Mesenchymal stem cell (in vitro differentiated cells and primary cell): ENCODE measurements at regions not wholly inside any gene's neighbourhood (a gene's known extent, or its start where the extent isn't known, plus 50 kb on each side); places are given as distances from the start of the nearest gene placed in this dataset.
A peak's percentile ranks its signal among the peaks of the same experiment; 100 is the strongest.

Experiments used
- DNase-seq: peaks from one replicate; pipeline ENCODE4 v3.0.0-alpha.2; 2013
- H2AFZ ChIP-seq: one replicate; pipeline ENCODE4 v1.6.1; 2013; ENCODE audit warnings: low read depth, mild to moderate bottlenecking, control low read depth, inconsistent platforms, low read length, moderate library complexity
- H2AK5ac ChIP-seq: 2 replicates; pipeline ENCODE4 v1.6.1; 2013; ENCODE audit warnings: low read length, moderate library complexity, mild to moderate bottlenecking, inconsistent platforms; ENCODE audit not compliant: severe bottlenecking
- H2BK120ac ChIP-seq: one replicate; pipeline ENCODE4 v1.6.1; 2013; ENCODE audit warnings: low read depth, mild to moderate bottlenecking, inconsistent platforms, low read length, moderate library complexity
- H2BK12ac ChIP-seq, 2 experiments: one replicate each; pipeline ENCODE4 v1.6.1; 2013; ENCODE audit warnings: inconsistent platforms in 2 of 2, low read length in 2 of 2, mild to moderate bottlenecking in 2 of 2, moderate library complexity in 2 of 2, control low read depth in 1 of 2
- H2BK15ac ChIP-seq: one replicate; pipeline ENCODE4 v1.6.1; 2013; ENCODE audit warnings: mild to moderate bottlenecking, low read depth, inconsistent platforms; ENCODE audit not compliant: poor library complexity, severe bottlenecking
- H2BK5ac ChIP-seq: 2 replicates; pipeline ENCODE4 v1.6.1; 2013; ENCODE audit warnings: low read depth, mild to moderate bottlenecking, low read length, control low read depth, inconsistent platforms; ENCODE audit not compliant: poor library complexity, severe bottlenecking
- H3K14ac ChIP-seq, 2 experiments: one replicate each; pipeline ENCODE4 v1.6.1; 2013; ENCODE audit warnings: inconsistent platforms in 2 of 2, low read length in 2 of 2, control low read depth in 1 of 2, mild to moderate bottlenecking in 1 of 2, moderate library complexity in 1 of 2
- H3K18ac ChIP-seq, 2 experiments: one replicate each; pipeline ENCODE4 v1.6.1; 2013; ENCODE audit warnings: inconsistent platforms in 2 of 2, low read length in 2 of 2, control low read depth in 1 of 2, low read depth in 1 of 2, mild to moderate bottlenecking in 1 of 2
- H3K23ac ChIP-seq, 2 experiments: one replicate each; pipeline ENCODE4 v1.6.1; 2013; ENCODE audit warnings: inconsistent platforms in 2 of 2, low read length in 2 of 2, mild to moderate bottlenecking in 2 of 2, moderate library complexity in 2 of 2, control low read depth in 1 of 2
- H3K27ac ChIP-seq: 2 replicates; pipeline ENCODE4 v1.5.1; 2013; ENCODE audit warnings: mild to moderate bottlenecking, moderate library complexity, low read length, control low read depth, inconsistent platforms; ENCODE audit not compliant: poor library complexity, severe bottlenecking
- H3K27me3 ChIP-seq, 2 experiments: 2 replicates each; pipeline versions ENCODE4 v1.6.1 to v1.7.0; 2013; ENCODE audit warnings: low read length in 2 of 2, mild to moderate bottlenecking in 2 of 2, moderate library complexity in 2 of 2, control low read depth in 1 of 2, inconsistent platforms in 1 of 2; ENCODE audit not compliant: control insufficient read depth in 1 of 2, insufficient read depth in 1 of 2
- H3K36me3 ChIP-seq, 2 experiments: 2 replicates each; pipeline versions ENCODE4 v1.6.1 to v1.7.0; 2013; ENCODE audit warnings: low read length in 2 of 2, control low read depth in 1 of 2, inconsistent platforms in 1 of 2, low read depth in 1 of 2, mild to moderate bottlenecking in 1 of 2; ENCODE audit not compliant: insufficient read depth in 2 of 2, control insufficient read depth in 1 of 2
- H3K4ac ChIP-seq, 2 experiments: one replicate each; pipeline ENCODE4 v1.6.1; 2013; ENCODE audit warnings: inconsistent platforms in 2 of 2, low read length in 2 of 2, mild to moderate bottlenecking in 2 of 2, moderate library complexity in 2 of 2, control low read depth in 1 of 2, low read depth in 1 of 2
- H3K4me1 ChIP-seq: 2 replicates; pipeline ENCODE4 v1.6.1; 2013; ENCODE audit warnings: low read depth, low read length, control low read depth; ENCODE audit not compliant: control insufficient read depth, insufficient read depth
- H3K4me2 ChIP-seq: 2 replicates; pipeline ENCODE4 v1.6.1; 2013; ENCODE audit warnings: low read length, mild to moderate bottlenecking, inconsistent platforms; ENCODE audit not compliant: poor library complexity, severe bottlenecking
- H3K4me3 ChIP-seq, 2 experiments: 2 replicates each; pipeline versions ENCODE4 v1.5.1 to v1.7.0; 2013; ENCODE audit warnings: low read length in 2 of 2, mild to moderate bottlenecking in 2 of 2, control low read depth in 1 of 2, low read depth in 1 of 2; ENCODE audit not compliant: insufficient read depth in 1 of 2
- H3K79me1 ChIP-seq: replicated peaks from 2 replicates; pipeline ENCODE4 v1.6.1; 2013; ENCODE audit warnings: mild to moderate bottlenecking, control low read depth, low read length, inconsistent platforms; ENCODE audit not compliant: poor library complexity, severe bottlenecking
- H3K9ac ChIP-seq: 2 replicates; pipeline ENCODE4 v1.7.0; 2013; ENCODE audit warnings: mild to moderate bottlenecking, low read length, moderate library complexity
- H3K9me3 ChIP-seq: 2 replicates; pipeline ENCODE4 v1.7.0; 2013; ENCODE audit warnings: mild to moderate bottlenecking, low read length; ENCODE audit not compliant: control insufficient read depth
- H4K8ac ChIP-seq: one replicate; pipeline ENCODE4 v1.6.1; 2013; ENCODE audit warnings: inconsistent platforms, mild to moderate bottlenecking, low read length, moderate library complexity
- H4K91ac ChIP-seq: one replicate; pipeline ENCODE4 v1.6.1; 2013; ENCODE audit warnings: mild to moderate bottlenecking, low read length, inconsistent platforms
- WGBS: methylation state at CpG from one replicate; pipeline ENCODE4 v1.1.7; 2013; ENCODE audit warnings: mixed read lengths; 5-methylcytosine and 5-hydroxymethylcytosine counted together

DNA sequence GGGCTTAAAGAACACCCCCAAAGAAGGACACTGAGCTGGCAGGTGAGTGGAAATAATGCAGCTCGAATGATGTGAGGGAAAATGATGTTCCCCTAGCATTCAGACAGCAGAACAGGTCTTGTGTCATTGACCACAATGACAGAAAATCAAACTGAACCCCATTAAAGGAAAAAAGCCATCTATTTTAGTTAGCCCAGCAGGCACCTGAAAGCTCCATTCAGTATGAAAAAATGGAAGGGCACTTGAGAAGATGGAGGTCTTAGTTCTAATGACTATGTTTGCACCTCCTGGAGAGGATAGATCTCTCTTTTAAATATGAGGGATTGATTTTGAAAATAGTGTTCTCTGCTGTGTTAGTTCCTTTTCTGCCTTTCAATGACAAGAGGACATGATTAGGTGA, 323.1 kb downstream of the NKX6-1 start:
- no peak overlapping the region for H2BK120ac ChIP-seq
- H3K18ac ChIP-seq = no peak overlapping the region
- H4K8ac ChIP-seq = no peak overlapping the region
- no peak overlapping the region for H3K23ac ChIP-seq
- H3K9ac ChIP-seq = no peak overlapping the region
- no peak overlapping the region for H3K27ac ChIP-seq
- H4K91ac ChIP-seq = no peak overlapping the region
- H3K4ac ChIP-seq = no peak overlapping the region
- no peaks in the 10 kb centered on the region for H3K4me1 ChIP-seq
- no peaks in the 10 kb centered on the region for H3K36me3 ChIP-seq
- no peak overlapping the region for H2AFZ ChIP-seq
- no peak overlapping the region for H3K14ac ChIP-seq
- H2BK15ac ChIP-seq = no peak overlapping the region
- H3K9me3 ChIP-seq = no peaks in the 10 kb centered on the region
- no peak for DNase-seq
- H3K4me2 ChIP-seq = no peak overlapping the region
- 67% methylated on average over 1 of the region's 1 CpG for WGBS
- H3K27me3 ChIP-seq = no peaks in the 10 kb centered on the region
- no peaks in the 10 kb centered on the region for H3K79me1 ChIP-seq
- H3K4me3 ChIP-seq = no peak overlapping the region
- H2AK5ac ChIP-seq = no peak overlapping the region
- H2BK5ac ChIP-seq = no peak overlapping the region
- H2BK12ac ChIP-seq = no peak overlapping the region

DNA sequence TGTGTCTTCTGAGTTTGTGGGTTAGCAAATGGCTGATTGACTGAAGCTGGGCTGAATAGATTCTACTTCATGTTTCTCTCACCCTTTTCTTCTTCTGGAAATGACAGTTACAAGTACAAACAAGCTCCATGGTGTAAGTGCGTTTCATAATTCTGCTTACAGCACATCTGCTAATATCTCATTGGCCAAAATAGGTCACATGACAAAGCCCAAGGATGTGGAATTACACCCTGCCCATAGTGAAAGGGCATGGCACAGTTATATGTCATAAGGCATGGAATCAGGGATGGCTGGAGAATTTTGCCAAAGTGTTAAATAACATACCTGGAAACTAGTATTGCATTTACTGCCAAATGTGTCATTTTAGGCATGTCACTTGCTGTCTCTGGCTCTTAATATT, 327.2 kb downstream of the NKX6-1 start:
- Histone ChIP-seq H2AK5ac (no peak overlapping the region), H2BK120ac (no peak overlapping the region), H3K9ac (no peak overlapping the region), H3K79me1 (no peaks in the 10 kb centered on the region), H3K4ac (no peak overlapping the region), H3K23ac (no peak overlapping the region), H4K91ac (no peak overlapping the region), H3K27ac (no peak overlapping the region), H2BK15ac (no peak overlapping the region), H3K18ac (no peak overlapping the region), H3K4me1 (no peaks in the 10 kb centered on the region), H2BK5ac (no peak overlapping the region), H4K8ac (no peak overlapping the region), H2AFZ (no peak overlapping the region), H3K9me3 (no peaks in the 10 kb centered on the region), H3K4me2 (no peak overlapping the region), H3K27me3 (no peaks in the 10 kb centered on the region), H3K4me3 (no peak overlapping the region), H3K14ac (no peak overlapping the region), H3K36me3 (no peaks in the 10 kb centered on the region), H2BK12ac (no peak overlapping the region)
- 82% methylated on average over 1 of the region's 1 CpG for WGBS
- DNase-seq = no peak

- no peak overlapping the region for H2AK5ac ChIP-seq
- no peak overlapping the region for H3K4me3 ChIP-seq
- no peak overlapping the region for H3K14ac ChIP-seq
- no peaks in the 10 kb centered on the region for H3K4me1 ChIP-seq
- no peak overlapping the region for H2BK15ac ChIP-seq
- no peak overlapping the region for H3K4me2 ChIP-seq
- H3K36me3 ChIP-seq = no peaks in the 10 kb centered on the region
- no peak overlapping the region for H3K18ac ChIP-seq
- no peak overlapping the region for H4K91ac ChIP-seq
- no peaks in the 10 kb centered on the region for H3K27me3 ChIP-seq
- DNase-seq = peak; percentile 0
- WGBS = 41% methylated on average over 4 of the region's 4 CpGs
- no peak overlapping the region for H2BK120ac ChIP-seq
- no peak overlapping the region for H2BK12ac ChIP-seq
- no peaks in the 10 kb centered on the region for H3K9me3 ChIP-seq
- no peak overlapping the region for H2AFZ ChIP-seq
- H3K23ac ChIP-seq = no peak overlapping the region
- H3K27ac ChIP-seq = no peak overlapping the region
- no peak overlapping the region for H3K4ac ChIP-seq
- no peak overlapping the region for H4K8ac ChIP-seq
- H2BK5ac ChIP-seq = no peak overlapping the region
- H3K9ac ChIP-seq = no peak overlapping the region
- no peaks in the 10 kb centered on the region for H3K79me1 ChIP-seq
Measured at GRCh38 chr4:84167564-84167963, 331.5 kb downstream of the NKX6-1 start.

- Histone ChIP-seq H3K4ac (no peak overlapping the region), H3K9ac (no peak overlapping the region), H3K79me1 (no peaks in the 10 kb centered on the region), H3K27me3 (no peaks in the 10 kb centered on the region), H2BK15ac (no peak overlapping the region), H4K91ac (no peak overlapping the region), H3K9me3 (no peaks in the 10 kb centered on the region), H2AFZ (no peak overlapping the region), H3K18ac (no peak overlapping the region), H2BK5ac (no peak overlapping the region), H4K8ac (no peak overlapping the region), H3K14ac (no peak overlapping the region), H2AK5ac (no peak overlapping the region), H3K36me3 (no peaks in the 10 kb centered on the region), H3K27ac (no peak overlapping the region), H2BK120ac (no peak overlapping the region), H3K4me2 (no peak overlapping the region), H3K4me1 (no peaks in the 10 kb centered on the region), H2BK12ac (no peak overlapping the region), H3K23ac (no peak overlapping the region), H3K4me3 (no peak overlapping the region)
- DNase-seq = no peak
Measured at GRCh38 chr4:84167093-84167492, 332.0 kb downstream of the NKX6-1 start.
